ENCODE measurements at regions not wholly inside any gene's neighbourhood (a gene's known extent, or its start where the extent isn't known, plus 50 kb on each side); places are given as distances from the start of the nearest gene placed in this dataset.

DNA sequence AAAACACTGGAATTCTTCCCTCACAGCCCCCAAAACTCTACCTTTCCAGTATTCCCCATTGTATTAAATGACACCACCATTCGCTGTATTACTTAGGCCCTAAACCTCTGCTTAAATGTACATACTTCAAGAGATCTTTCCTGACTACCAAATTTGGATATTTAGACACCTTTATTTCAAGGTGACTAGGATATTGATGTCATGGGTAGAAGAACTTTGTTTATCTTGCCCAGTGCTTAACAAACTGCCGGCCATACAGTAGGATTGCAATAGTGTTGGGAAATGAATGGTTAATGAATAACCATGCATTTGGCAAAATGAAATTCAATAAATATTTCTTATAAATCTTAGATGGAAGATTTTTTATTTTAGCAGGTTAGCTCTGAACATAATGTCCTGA, 86.2 kb upstream of the CA10 start (continued):
- TF ChIP-seq, protein P1, sequence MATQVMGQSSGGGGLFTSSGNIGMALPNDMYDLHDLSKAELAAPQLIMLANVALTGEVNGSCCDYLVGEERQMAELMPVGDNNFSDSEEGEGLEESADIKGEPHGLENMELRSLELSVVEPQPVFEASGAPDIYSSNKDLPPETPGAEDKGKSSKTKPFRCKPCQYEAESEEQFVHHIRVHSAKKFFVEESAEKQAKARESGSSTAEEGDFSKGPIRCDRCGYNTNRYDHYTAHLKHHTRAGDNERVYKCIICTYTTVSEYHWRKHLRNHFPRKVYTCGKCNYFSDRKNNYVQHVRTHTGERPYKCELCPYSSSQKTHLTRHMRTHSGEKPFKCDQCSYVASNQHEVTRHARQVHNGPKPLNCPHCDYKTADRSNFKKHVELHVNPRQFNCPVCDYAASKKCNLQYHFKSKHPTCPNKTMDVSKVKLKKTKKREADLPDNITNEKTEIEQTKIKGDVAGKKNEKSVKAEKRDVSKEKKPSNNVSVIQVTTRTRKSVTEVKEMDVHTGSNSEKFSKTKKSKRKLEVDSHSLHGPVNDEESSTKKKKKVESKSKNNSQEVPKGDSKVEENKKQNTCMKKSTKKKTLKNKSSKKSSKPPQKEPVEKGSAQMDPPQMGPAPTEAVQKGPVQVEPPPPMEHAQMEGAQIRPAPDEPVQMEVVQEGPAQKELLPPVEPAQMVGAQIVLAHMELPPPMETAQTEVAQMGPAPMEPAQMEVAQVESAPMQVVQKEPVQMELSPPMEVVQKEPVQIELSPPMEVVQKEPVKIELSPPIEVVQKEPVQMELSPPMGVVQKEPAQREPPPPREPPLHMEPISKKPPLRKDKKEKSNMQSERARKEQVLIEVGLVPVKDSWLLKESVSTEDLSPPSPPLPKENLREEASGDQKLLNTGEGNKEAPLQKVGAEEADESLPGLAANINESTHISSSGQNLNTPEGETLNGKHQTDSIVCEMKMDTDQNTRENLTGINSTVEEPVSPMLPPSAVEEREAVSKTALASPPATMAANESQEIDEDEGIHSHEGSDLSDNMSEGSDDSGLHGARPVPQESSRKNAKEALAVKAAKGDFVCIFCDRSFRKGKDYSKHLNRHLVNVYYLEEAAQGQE (IDR thresholded peaks at IDR 0.05; ENCODE audit: unreplicated experiment): no peak
- TF ChIP-seq JUNB (IDR thresholded peaks at IDR 0.05; ENCODE audit: unreplicated experiment): no peak
- TF ChIP-seq CTCF (conservative IDR thresholded peaks at IDR 0.05; ENCODE audit: low read depth in 2 of 2): no peak
- no peak for TF ChIP-seq ZNF114 (CRISPR knock-in tag; IDR thresholded peaks at IDR 0.05)
- TF ChIP-seq, protein P2, sequence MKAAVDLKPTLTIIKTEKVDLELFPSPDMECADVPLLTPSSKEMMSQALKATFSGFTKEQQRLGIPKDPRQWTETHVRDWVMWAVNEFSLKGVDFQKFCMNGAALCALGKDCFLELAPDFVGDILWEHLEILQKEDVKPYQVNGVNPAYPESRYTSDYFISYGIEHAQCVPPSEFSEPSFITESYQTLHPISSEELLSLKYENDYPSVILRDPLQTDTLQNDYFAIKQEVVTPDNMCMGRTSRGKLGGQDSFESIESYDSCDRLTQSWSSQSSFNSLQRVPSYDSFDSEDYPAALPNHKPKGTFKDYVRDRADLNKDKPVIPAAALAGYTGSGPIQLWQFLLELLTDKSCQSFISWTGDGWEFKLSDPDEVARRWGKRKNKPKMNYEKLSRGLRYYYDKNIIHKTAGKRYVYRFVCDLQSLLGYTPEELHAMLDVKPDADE (IDR thresholded peaks at IDR 0.05): no peak
- TF ChIP-seq EZH2phosphoT487 (IDR thresholded peaks at IDR 0.05; ENCODE audit: unreplicated experiment): no peak
- TF ChIP-seq EZH2 (IDR thresholded peaks at IDR 0.05; ENCODE audit: low read depth, unreplicated experiment): no peak
- no peak for TF ChIP-seq POLR2AphosphoS5 (IDR thresholded peaks at IDR 0.05; ENCODE audit: low read depth)
- TF ChIP-seq STAT1 (IDR thresholded peaks at IDR 0.05; ENCODE audit: unreplicated experiment): no peak

DNA sequence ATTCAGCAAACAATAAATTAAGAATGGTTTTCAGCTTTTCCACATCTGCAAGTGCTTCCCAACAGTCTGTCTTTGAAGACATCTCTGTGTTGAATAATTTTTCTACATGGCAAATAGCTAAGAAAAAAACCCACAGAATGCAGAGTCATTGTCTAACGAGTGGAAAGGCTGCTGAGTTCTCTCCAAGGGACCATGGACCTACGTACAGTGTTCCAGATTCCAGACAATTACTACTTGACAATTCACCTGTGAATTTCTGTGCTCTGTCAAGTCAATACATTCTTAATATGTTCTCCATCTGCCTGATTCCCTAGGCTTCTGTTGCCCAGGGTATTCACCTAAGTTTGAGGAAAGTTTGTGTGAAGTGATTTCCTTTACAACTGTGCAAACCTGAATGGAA, 83.8 kb upstream of the CA10 start:
- Mint-ChIP-seq H3K36me3 (ENCODE audit: low read depth) (no peaks in the 10 kb centered on the region), H3K9me3 (peaks cover 8% of the 10 kb centered on the region; the same call in 1 of the 3 replicates), H3K4me3 (no peak overlapping the region), H3K27me3 (ENCODE audit: insufficient read depth, low read depth, poor library complexity) (peaks cover 3% of the 10 kb centered on the region), H3K27ac (no peak overlapping the region), H3K4me1 (peaks cover 7% of the 10 kb centered on the region)
- Histone ChIP-seq H3K4me1 (ENCODE audit: insufficient read depth) (no peaks in the 10 kb centered on the region; the same call in 1 of the 2 replicates), H3K36me3 (ENCODE audit: insufficient read depth) (no peaks in the 10 kb centered on the region), H2AFZ (no peak overlapping the region), H3K4me3 (no peak overlapping the region), H3K27ac (ENCODE audit: low read depth) (no peak overlapping the region), H3F3A (replicated peaks; ENCODE audit: low read depth) (no peaks in the 10 kb centered on the region), H3K9me2 (ENCODE audit: insufficient read depth) (no peaks in the 10 kb centered on the region), H3K79me2 (replicated peaks; ENCODE audit: insufficient read depth) (no peaks in the 10 kb centered on the region), H4K20me1 (replicated peaks; ENCODE audit: insufficient read depth) (no peaks in the 10 kb centered on the region), H3K4me2 (no peak overlapping the region), H3K27me3 (ENCODE audit: insufficient read depth) (no peaks in the 10 kb centered on the region)
- no peak for DNase-seq (ENCODE audit: low spot score)
- no peak for ATAC-seq
- no peak for TF ChIP-seq NANOG (IDR thresholded peaks at IDR 0.05; ENCODE audit: borderline replicate concordance)
- TF ChIP-seq EZH2 (IDR thresholded peaks at IDR 0.05; ENCODE audit: low read depth, unreplicated experiment): no peak
- TF ChIP-seq JUNB (IDR thresholded peaks at IDR 0.05; ENCODE audit: unreplicated experiment): no peak
- TF ChIP-seq ZNF114 (CRISPR knock-in tag; IDR thresholded peaks at IDR 0.05): no peak
- TF ChIP-seq, protein P2 (IDR thresholded peaks at IDR 0.05): no peak
- no peak for TF ChIP-seq EZH2phosphoT487 (IDR thresholded peaks at IDR 0.05; ENCODE audit: unreplicated experiment)
- TF ChIP-seq ZNF331 (CRISPR knock-in tag; IDR thresholded peaks at IDR 0.05; ENCODE audit: low read depth): no peak

Data from GM23338 (cell line).